ENCODE measurements at regions not wholly inside any gene's neighbourhood (a gene's known extent, or its start where the extent isn't known, plus 50 kb on each side); places are given as distances from the start of the nearest gene placed in this dataset.

DNA sequence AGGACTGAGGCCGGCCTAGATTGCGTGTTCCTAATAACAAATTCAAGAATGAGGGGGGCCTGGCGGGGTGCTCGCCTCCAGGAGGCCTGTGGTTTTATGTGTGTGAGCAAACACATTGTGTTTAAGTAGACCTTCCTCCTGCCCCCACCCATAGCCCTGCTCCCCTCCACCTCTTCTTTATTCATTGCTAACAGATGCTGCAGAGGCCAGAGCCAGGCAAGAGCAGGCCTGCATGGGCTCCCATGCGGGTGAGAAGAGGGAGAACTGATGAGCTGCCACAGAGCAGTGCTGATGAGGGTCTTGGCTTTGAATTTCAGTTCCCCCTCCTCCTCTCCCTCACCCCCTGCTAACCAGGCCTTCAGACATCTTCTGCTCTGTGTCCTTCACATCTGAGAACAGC is 154.6 kb downstream of the OSR1 start:
- DNase-seq (ENCODE audit: low spot score) = no peak

DNA sequence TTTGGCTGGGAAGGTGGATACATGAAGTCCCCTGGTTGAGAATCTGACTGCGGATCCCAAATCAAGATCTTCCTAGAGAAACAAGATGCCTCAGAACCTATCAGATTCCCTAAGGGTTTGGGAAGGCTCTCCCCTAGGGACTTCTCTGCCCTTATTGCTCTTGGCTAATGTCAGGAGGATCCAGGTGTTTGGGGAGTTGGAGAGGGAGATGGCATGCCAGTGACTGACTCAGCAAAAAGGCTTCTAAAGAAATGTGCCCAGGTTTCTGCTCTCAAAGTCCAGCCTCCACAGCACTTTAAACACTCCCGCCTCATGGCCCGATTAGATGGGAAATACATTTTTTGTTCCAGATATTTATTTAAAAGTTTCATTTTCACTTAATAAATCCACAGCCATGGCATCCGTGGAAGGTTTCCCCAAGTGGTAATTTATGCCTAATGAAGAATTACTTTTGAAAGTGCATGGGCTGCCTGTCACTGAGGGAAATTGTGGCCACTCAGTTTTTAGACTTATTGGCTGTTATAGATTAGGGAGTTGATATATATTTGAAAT is 156.4 kb downstream of the OSR1 start:
- no peak for DNase-seq (ENCODE audit: low spot score)

DNA sequence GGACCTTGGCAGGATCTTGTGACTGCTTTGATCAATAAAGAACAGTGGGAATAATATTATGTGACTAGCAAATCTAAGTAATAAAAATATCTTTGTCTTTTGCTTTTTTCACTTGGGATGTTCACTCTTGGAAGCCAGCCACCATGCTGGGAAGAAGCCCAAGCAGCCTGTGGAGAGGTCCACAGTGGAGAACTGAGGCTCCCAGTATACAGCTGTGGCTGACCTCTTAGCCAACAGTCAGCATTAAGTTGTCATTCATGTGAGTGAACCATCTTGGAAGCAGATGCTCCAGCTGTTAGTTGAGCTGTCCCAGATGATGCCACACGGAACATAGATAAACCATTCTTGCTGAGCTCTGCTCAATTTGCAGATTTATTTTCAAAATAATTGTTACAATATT is 160.0 kb downstream of the OSR1 start:
- no peak for DNase-seq (ENCODE audit: low spot score)

DNA sequence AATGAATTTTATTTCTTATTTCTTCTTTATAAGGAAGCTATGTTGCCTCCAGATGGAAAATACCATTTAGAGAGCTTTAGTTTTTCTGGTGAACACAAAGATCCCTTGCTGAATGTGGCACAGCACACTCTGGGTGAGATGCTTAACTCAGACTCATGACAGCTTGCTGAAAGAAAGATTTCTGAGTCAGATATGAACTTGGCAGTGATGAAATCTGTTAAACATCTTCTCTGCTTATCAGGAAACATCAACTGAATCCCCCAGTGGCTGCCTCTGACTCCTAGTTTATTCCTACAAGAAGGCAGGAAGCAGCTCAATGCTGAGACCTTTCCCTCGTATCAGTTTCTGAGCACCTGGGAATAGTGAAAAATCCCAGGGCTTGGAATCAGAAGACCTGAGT is 162.8 kb downstream of the OSR1 start:
- DNase-seq (ENCODE audit: low spot score) = no peak

DNA sequence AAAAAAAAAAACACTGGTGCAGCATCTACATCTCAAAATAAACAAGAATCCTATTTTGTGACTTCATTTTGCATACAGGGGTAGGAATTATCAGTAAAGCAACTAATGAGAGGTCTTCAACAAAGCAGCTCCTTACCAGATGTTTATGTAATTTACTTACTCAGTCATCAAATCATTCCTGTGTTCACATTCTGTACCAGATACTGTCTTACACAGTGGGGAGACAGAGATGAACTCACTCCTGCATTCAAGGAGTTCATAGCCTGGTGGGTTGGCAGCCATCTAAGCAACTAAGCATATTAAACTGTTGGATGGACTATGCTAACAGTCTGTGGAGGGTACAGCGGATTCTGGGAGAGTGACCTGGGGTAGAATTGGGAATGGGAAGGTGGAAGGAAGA is 169.0 kb downstream of the OSR1 start:
- DNase-seq (ENCODE audit: low spot score) = no peak

DNA sequence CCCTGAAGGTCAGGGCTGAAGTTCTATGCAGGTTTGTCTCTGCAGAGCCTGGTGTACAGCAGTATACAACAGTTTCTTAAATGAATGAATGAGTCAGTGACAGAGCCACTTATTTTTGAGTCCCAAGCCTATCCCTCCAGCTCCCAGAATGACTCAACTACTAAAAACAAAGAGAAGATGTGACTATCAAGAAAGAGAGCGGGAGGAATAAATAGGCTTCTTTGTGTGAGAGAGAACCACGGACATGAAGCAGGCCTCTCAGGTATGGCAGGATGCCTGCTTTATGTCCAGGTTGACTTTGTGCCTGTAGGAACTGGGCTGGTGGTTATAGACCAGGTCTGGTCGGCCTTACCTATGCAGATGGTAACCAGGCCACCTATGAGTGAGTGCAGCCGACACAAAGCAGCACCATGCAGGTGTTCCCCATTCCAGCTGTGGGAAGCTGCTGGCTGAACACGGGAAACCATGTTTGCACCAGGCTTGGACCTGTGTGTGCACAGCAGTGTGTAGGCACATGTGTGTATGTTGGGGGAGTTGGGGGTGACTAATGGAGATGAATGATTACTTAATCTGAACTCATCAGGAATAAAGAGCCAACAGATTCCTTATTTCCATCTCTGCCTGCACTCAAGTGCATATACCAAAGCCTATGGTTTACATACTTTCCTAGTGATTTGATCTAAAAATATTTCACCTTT is 171.0 kb downstream of the OSR1 start:
- no peak for DNase-seq (ENCODE audit: low spot score)

DNA sequence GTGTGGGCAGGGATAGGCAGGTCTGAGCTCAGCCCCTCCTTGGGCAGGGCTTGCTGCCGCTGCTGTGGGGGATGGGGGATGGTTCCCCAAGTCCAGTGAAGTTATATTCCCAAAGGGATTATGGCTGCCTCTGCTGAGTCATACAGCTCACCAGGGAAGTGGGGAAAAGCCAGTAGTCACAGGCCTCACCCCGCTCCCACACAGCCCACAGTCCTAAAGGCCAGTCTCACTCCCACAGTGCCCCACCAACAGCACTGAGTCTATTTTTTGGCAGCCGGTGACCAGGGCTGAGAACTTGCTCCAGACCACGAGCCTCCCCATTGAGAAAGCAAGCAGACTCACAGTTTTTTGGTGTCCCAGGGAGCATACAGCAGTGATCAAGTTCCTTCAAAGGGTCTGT is 173.3 kb downstream of the OSR1 start:
- DNase-seq (ENCODE audit: low spot score) = no peak

DNA sequence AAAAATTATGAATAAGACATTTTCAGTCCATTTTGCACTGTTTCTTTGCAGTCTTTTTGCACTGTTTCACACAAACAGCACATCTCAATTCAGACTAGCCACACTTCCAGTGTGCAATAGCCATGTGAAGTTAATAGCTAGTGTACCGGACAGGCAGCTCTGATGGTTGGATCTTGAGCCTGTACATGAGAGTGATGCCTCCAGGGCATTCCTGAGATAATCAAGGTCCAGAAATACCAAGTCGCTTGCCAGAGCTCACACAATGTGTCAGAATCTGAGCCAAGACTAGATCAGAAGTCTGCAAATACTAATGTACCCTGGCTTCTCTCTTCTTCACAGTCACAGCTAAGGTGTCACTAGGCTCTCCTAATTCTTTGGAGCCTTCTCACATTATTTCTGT is 180.2 kb downstream of the OSR1 start:
- no peak for DNase-seq (ENCODE audit: low spot score)

DNA sequence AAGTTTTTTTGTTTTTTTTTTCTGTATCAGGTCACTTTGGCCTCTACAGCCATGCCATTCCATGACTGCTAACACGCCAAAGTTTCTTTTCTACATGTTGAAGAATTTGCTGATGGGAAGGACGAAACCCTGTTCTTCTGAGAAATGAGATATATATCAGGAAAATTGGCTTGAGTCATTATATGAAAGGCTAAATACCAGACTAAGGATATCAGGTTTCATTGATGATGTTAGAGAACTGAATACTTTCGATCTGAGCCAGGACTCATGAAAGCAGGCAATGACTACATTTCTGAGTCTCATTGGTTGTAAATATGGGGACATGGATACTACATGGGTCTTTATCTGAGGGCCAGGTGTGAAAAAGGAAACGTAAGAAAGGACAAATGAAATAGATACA is 181.4 kb downstream of the OSR1 start:
- DNase-seq (ENCODE audit: low spot score) = no peak

DNA sequence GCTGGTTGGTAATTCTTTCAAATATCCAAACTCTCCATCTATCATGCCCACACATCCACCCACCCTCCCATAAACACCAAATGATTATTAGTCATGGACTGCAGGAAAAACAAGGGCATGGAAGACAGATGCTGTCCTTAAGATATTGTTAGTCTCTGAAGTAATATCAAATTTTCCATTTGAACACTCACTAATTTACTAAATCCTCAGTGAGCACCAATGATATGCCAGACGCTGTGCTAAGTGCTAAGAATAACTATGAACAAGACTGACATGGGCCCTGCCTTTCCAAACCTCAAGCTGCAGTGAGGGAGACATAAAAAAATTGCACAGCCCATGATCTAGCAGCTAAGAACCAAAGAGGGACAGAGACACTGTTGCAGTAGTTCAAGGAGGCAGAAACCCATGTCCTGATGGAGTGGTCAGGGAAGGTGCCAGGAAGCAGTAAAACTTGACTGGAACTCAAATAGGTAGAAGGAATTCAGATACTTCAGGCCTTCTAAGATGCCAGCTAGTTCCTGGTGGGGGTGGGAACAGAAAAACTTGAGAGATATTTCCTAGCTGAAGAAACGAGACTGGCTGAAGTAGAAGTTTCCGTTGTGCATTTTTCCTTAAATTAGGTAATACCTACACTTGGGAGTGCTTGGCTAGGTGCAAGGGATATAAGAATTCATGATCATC is 182.1 kb downstream of the OSR1 start:
- DNase-seq (ENCODE audit: low spot score) = no peak

DNA sequence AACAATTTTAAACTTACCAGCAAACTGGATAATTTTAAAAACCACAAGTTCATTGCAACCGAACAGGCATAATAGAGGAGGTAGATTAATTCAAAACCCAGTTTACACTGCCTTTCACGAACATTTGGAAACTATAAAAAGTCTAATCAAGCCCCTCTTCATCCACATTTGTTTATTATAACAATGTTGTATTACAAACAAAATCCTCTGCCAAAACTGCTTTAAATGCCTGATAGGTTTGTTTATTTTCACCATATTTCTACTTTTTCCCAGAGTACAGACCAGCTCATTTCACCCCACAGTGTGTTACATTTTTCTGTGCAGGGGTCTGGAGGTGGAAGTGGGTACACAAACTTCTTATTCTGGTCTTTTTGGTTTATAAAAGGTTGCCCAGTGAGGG is 184.2 kb downstream of the OSR1 start:
- no peak for DNase-seq (ENCODE audit: low spot score)

DNA sequence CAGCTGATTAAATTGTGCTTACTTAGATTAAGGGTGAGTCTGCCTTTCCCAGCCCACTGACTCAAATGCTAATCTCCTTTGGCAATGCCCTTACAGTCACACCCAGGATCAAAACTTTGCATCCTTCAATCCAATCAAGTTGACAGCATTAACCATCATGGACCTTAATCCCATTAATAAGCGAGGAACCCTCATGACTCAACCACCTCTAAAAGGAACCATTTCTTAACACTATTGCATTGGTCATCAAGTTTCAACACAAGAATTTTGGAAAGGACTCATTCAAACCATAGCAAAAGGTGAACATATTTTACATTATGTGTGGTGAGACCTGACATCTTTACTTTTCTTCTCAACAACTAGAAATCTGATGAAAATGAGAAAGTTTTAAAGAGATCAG is 187.0 kb downstream of the OSR1 start:
- no peak for DNase-seq (ENCODE audit: low spot score)

DNA sequence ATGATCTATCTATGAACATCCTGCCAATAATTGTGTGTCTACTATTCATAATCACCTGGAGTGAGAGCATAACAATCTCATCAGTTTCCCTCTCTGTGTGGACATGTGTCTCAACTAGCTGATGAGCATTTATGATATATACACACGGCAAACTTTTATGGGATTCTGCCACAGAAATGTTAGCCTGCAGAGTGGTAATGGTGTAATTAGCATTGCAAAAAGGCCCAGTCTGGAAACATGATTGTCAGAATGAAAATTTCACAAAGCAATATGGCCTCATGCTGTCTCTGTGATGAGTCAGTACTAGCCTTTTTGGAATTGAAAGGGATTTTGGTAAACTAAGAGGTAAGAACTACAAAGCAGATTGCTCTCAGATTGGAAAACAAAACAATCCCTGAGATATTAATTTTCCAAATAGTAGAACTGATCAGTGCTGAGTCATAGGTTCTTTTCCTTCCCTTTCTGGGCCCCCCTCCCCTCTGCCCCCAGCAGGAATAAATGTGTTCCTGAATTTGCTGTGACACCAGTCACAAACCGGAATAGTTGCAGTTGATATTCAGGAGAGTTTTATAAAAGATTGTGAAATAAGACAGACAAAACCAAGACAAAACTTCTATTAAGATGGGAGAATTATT is 189.2 kb downstream of the OSR1 start:
- DNase-seq (ENCODE audit: low spot score) = no peak

DNA sequence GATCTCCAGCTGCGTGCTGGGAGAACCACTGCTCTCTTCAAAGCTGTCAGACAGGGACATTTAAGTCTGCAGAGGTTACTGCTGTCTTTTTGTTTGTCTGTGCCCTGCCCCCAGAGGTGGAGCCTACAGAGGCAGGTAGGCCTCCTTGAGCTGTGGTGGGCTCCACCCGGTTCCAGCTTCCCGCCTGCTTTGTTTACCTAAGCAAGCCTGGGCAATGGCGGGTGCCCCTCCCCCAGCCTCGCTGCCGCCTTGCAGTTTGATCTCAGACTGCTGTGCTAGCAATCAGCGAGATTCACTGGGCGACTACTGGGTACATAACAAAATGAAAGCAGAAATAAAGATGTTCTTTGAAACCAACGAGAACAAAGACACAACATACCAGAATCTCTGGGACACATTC is 194.3 kb downstream of the OSR1 start:
- DNase-seq (ENCODE audit: low spot score) = peak; percentile 58

DNA sequence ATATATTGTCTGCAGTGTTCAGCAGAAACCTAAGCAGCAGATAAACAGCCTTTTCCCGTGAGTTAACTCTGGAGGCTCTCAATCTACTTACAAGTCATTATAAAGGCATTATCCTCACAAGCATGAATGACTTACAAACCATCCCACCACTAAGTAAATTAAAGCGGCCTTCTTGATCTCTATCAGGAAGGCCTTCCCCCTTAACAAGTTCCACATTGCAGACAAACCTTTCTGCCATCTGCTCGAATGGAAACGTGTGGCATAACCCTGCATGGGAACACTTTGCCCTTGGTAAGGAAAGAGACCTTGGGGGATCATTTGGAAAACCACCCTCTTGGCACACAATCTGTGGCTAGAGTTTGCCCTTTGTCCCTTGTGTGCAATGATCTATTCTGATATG is 199.5 kb downstream of the OSR1 start:
- no peak for DNase-seq (ENCODE audit: low spot score)

DNA sequence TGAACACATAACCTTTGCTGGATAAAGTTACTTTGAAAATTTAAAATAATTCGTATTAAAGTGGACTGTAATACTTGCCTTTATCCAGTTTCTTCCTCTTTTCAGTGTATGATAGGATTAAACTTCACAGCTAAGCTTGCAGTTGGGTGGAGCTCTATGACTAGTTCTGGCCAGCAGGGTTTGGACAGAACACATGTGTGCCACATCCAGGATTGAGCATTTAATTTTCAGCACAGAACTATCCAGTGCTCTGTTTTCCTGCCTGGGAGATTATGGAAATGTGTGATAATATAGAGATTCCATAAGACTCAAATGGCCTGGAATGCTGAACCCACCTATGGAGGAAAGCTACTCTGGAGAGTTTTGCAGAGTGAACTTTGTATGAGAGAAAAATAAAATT is 200.2 kb downstream of the OSR1 start:
- DNase-seq (ENCODE audit: low spot score) = no peak

DNA sequence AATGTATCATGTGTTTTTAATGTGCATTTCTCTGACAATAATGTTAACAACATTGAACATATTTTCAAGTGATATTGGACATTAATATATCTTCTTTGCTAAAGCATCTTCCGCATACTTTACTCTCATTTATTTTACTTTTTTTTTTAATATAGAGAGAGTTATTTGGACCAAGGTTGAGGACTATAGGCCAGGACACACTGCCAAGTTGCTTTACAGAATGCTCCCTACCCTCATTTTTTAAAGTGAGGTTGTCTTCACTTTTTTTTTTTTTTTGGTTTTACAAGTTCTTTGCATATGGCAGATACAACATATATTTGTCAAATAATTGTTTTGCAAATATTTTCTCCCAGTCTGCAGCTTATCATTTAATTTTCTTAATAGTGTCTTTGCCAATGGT is 201.8 kb downstream of the OSR1 start:
- no peak for DNase-seq (ENCODE audit: low spot score)

DNA sequence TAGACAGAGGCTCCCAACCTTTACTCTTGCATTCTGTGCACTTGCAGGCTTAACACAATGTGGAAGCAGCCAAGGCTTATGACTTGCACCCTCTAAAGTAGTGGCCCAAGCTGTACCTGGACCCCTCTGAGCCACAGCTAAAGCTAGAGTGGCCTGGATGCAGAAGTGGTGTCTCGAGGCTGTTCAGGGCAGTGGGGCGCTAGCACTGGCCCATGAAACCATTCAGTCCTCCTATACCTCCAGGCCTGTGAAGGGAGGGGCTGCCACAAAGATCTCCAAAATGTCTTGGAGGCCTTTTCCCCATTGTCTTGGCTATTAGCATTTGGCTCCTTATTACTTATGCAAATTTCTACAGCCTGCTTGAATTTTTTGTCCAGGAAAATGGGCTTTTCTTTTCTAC is 207.7 kb downstream of the OSR1 start:
- no peak for DNase-seq (ENCODE audit: low spot score)

DNA sequence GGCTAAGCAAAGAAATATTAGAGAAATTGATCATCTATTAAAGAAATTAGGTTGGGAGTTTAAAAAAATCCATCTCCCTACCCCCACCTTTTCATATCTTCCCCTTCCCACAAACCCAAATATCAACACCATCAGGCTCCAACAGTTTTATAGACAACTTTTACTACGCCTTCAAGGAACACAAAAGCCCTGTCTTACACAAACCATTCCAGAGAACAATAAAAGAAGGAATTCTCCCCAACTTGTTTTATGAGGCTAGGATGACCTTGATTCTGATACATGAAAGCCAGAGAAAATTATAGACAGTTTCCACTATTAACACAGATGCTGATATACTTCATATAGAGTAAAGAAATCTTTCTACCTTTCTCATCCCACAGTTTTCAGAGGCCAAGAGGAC is 211.6 kb downstream of the OSR1 start:
- no peak for DNase-seq (ENCODE audit: low spot score)

DNA sequence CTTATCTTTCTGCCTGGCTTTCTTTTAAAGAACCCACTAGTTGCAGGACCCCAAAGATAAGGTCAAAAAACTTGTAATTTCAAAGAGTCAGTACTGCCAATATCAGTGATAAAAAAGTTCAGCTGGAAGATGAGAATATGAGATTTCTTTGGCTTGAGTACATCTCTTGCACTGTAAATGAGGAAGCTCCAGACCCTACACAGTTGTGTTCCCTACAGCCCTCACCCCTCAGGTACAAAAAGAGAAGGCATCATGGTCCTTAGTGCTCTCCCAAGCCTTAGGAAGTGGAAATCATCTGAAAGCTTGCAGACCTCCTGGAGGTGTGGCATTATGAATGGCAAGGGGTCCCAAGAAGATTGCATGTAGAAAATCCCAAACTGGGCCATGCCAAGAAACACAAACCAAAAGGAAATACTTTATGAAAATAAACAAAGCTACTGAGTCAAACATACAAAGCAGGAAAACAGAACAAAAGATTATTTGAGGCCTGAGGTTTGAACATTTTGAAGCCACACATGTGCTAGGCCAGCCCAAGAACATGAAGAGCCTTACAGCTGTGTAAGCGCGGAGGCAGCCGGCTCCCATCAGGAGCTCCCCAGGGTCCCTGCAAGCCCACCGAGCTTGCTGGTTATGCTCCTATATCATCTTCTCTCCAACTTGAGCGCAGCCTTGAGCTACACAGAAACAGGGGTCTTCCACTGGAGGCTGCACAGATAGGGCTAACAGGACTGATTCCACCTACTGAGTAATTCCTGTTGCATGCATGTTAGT is 217.0 kb downstream of the OSR1 start:
- no peak for DNase-seq (ENCODE audit: low spot score)

DNA sequence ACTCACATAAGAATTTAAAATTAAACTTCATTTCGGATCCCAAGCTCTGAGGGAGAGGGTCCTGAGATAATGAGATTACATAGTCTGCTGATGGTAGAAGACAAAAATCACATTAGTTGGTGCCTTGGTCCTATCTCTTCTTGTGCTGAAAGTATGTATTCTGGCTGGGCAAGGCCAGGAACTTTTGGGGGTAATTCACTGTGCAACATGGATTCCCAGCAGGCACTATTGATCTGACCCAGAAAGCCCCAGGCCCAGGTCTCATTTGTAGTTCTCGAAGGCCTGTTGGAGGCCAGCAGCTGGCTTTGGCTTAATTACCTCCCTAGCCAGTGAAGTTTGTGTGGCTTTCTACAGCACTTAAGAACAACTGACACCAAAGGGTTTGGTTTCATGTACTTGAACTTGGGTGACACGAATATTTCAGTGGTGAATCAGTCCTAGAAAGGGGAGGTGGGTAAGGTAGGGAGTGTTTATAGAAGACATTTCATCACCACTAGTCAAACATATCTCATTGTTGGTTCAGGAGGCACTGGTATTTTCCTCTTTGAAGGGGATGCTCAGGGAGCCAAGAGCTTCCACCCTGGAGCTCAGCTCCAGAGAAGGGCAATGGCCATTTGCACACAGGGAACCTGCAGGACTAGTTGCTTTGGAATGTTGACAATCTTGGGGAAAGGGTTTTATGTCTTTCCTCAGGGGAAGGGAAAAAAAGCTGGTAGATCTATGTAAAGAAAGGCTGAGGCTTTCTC is 217.8 kb downstream of the OSR1 start:
- DNase-seq (ENCODE audit: low spot score) = no peak

DNA sequence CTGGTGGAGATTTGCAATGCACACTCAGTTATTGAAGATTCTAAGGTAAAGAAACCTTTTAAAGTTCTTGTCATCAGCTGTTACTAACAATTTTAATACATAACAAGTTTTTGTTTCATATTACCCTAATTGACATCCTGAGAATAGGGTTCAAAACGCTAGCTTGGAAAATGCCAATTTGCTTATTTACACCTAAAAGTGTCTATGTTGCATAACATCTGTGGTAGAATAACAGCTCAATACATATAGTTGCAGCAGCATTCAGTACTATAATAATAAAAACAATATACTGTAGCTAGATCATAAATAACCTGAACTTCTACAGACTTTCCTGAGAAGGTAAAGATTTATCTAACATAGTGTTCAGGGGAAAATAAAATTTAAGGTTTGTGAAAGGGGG is 219.0 kb downstream of the OSR1 start:
- DNase-seq (ENCODE audit: low spot score) = no peak
